ENCODE measurements at regions not wholly inside any gene's neighbourhood (a gene's known extent, or its start where the extent isn't known, plus 50 kb on each side); places are given as distances from the start of the nearest gene placed in this dataset.

- TF ChIP-seq ZBTB43 (CRISPR knock-in tag; conservative IDR thresholded peaks at IDR 0.05) (no peak), SIN3A (IDR thresholded peaks at IDR 0.05; ENCODE audit: borderline replicate concordance, low read depth, low read length) (no peak), ZNF207 (IDR thresholded peaks at IDR 0.05; ENCODE audit: borderline replicate concordance) (no peak), JARID2 (CRISPR knock-in tag; IDR thresholded peaks at IDR 0.05; ENCODE audit: insufficient replicate concordance) (no peak), MYNN (CRISPR knock-in tag; IDR thresholded peaks at IDR 0.05; ENCODE audit: low read depth) (no peak), ZNF841 (CRISPR knock-in tag; IDR thresholded peaks at IDR 0.05; ENCODE audit: borderline replicate concordance) (no peak), ZMYM2 (CRISPR knock-in tag; IDR thresholded peaks at IDR 0.05) (no peak), SIX4 (CRISPR knock-in tag; IDR thresholded peaks at IDR 0.05) (no peak), FOXP1 (IDR thresholded peaks at IDR 0.05) (no peak), FOXP1 (CRISPR knock-in tag; IDR thresholded peaks at IDR 0.05) (no peak), HOXA9 (CRISPR knock-in tag; IDR thresholded peaks at IDR 0.05; ENCODE audit: borderline replicate concordance) (no peak)
Observed at GRCh38 chr14:25630447-25630846, 580.5 kb upstream of the STXBP6 start (continued).

- no peaks in the 10 kb centered on the region for H4K20me1 ChIP-seq (ENCODE audit: insufficient read depth, low read length)
- H3K4me3 ChIP-seq (replicated peaks in 1 of 3; ENCODE audit: insufficient read depth in 1 of 3, low read depth in 2 of 3, low read length in 3 of 3): no peak overlapping the region
- CTCF ChIA-PET (ENCODE audit: low intra/inter-chr PET ratio, low total read pairs): no interaction called here
- DNase-seq (ENCODE audit: low spot score) (no peak), FAIRE-seq (no peak), ATAC-seq (no peak)
- POLR2A ChIA-PET: no interaction called here
- H2AFZ ChIP-seq (ENCODE audit: low read length): no peak overlapping the region
- H3K79me2 ChIP-seq (ENCODE audit: insufficient read depth, low read length): no peaks in the 10 kb centered on the region
- in situ Hi-C loops (cut with HindIII; ENCODE audit: extremely low pct_ligation_motif_present, low pct_unique_long_range_greater_than_20kb): no loop called here
- no peaks in the 10 kb centered on the region for H3K4me1 ChIP-seq (ENCODE audit: insufficient read depth, low read length)
- H3K36me3 ChIP-seq (replicated peaks in 1 of 2; ENCODE audit: control insufficient read depth in 1 of 2, insufficient read depth in 2 of 2, low read length in 2 of 2): no peaks in the 10 kb centered on the region
- no peak overlapping the region for H3K27ac ChIP-seq (ENCODE audit: extremely low read length, insufficient read depth, low read length)
- intact Hi-C loops (cut with micrococcal nuclease; ENCODE audit: unreplicated experiment): no loop called here
- peaks cover 95% of the 10 kb centered on the region for H3K9me3 ChIP-seq (ENCODE audit: low read length)
- no peak overlapping the region for H3K9ac ChIP-seq (ENCODE audit: insufficient read depth, low read depth, low read length)
- no peaks in the 10 kb centered on the region for H3K27me3 ChIP-seq (ENCODE audit: control insufficient read depth in 1 of 2, insufficient read depth in 2 of 2, low read length in 2 of 2)
- no peak overlapping the region for H3K4me2 ChIP-seq (ENCODE audit: low read depth, low read length)
- WGBS (ENCODE audit: low lambda C conversion rate): 3% methylated on average over 2 of the region's 2 CpGs
- BruUV-seq (replicated peaks): no TSS peak
- TF ChIP-seq CBX1 (IDR thresholded peaks at IDR 0.05; ENCODE audit: low read depth): no peak
- TF ChIP-seq ZNF530 (CRISPR knock-in tag; IDR thresholded peaks at IDR 0.05; ENCODE audit: low read depth): no peak
- no peak for TF ChIP-seq ZNF749 (CRISPR knock-in tag; IDR thresholded peaks at IDR 0.05; ENCODE audit: borderline replicate concordance)
- no peak for TF ChIP-seq ZNF639 (CRISPR knock-in tag; conservative IDR thresholded peaks at IDR 0.05)
- no peak for TF ChIP-seq HES4 (CRISPR knock-in tag; IDR thresholded peaks at IDR 0.05; ENCODE audit: borderline replicate concordance)
- no peak for TF ChIP-seq MXD3 (CRISPR knock-in tag; IDR thresholded peaks at IDR 0.05)
- no peak for TF ChIP-seq ZNF207 (IDR thresholded peaks at IDR 0.05; ENCODE audit: borderline replicate concordance)
- no peak for TF ChIP-seq MEIS2 (CRISPR knock-in tag; IDR thresholded peaks at IDR 0.05)
- no peak for TF ChIP-seq ELF3 (CRISPR knock-in tag; IDR thresholded peaks at IDR 0.05)
- no peak for TF ChIP-seq SCMH1 (CRISPR knock-in tag; IDR thresholded peaks at IDR 0.05; ENCODE audit: borderline replicate concordance)
- TF ChIP-seq ZNF883 (CRISPR knock-in tag; IDR thresholded peaks at IDR 0.05; ENCODE audit: not compliant biosample characterization): no peak
Observed at GRCh38 chr14:25628978-25629377, 579.0 kb upstream of the STXBP6 start.

Data from HepG2 (cell line).